ENCODE measurements at regions not wholly inside any gene's neighbourhood (a gene's known extent, or its start where the extent isn't known, plus 50 kb on each side); places are given as distances from the start of the nearest gene placed in this dataset.

DNA sequence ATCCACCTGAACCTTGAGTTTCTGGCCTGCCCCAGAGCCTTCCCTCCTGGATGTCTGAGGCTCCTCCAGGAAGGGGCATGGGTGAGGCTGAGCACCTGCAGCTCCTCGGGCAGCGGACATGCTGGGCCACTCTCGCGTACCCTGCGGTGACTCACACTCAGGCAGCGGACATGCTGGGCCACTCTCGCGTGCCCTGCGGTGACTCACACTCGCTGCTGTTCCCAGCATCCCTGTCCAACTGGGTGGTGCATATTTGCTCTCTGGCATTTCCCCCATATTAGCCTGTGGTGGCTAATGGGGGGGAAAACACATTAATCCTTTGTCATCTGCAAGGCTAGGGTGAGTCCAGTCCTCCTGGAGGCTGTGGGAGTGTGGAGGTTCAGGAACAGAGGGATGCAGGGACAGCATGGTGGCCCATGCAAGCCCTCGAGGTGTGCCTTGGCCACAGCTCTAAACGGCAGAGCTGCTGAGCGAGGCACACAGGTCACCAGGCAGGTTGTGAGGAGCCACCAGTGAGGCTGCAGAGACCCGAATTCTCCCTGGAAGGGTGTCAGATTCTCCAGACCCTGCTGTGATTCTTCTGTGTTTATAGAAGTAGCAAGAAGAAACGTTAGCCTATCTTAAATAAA lies 728.1 kb downstream of the BRD1 start:
- in situ Hi-C loops (cut with HindIII; ENCODE audit: low pct_unique_long_range_greater_than_20kb, low sequenced_read_pairs): no loop called here
- no peak for DNase-seq (ENCODE audit: low read depth in 1 of 2, low spot score in 1 of 2)
- TF ChIP-seq JUND (IDR thresholded peaks at IDR 0.05; ENCODE audit: low read depth): no peak

DNA sequence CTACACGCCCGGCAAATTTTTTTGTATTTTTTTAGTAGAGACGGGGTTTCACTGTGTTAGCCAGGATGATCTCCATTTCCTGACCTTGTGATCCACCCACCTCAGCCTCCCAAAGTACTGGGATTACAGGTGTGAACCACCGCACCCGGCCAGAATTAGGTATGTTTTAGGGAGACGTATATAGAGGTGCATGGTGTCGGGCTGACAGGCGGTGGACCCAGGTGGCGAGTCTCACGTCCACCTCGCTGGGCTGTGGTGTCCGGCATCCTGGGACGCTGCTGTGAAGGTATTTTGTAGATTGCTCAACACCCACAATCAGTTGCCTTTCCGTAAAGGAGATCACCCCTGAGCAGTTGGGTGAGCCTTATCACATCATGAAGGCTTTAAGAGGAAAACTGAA lies 728.6 kb downstream of the BRD1 start:
- no peak for DNase-seq (ENCODE audit: low read depth in 1 of 2, low spot score in 1 of 2)
- in situ Hi-C loops (cut with HindIII; ENCODE audit: low pct_unique_long_range_greater_than_20kb, low sequenced_read_pairs): no loop called here
- no peak for TF ChIP-seq JUND (IDR thresholded peaks at IDR 0.05; ENCODE audit: low read depth)

DNA sequence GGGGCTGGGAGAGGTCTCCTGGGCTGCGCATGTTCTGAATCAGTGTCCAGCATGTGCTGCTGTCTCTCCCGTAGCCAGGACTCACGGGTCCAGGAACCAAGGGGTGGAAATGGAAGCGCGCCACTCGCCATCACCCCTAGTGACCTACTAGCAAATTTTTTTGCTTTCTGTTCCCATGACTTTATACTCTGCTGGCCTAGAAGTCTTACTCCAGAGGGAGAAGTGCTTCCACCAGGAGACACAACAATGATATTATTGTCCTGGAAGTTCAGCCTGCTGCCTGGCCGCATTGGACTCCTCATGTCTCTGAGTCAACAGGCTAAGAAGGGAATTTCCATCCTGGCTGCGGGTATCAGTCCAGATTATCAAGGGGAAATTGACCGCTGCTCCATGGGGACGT lies 729.7 kb downstream of the BRD1 start:
- TF ChIP-seq JUND (IDR thresholded peaks at IDR 0.05; ENCODE audit: low read depth): no peak
- in situ Hi-C loops (cut with HindIII; ENCODE audit: low pct_unique_long_range_greater_than_20kb, low sequenced_read_pairs): no loop called here
- DNase-seq (ENCODE audit: low read depth in 1 of 2, low spot score in 1 of 2): no peak

DNA sequence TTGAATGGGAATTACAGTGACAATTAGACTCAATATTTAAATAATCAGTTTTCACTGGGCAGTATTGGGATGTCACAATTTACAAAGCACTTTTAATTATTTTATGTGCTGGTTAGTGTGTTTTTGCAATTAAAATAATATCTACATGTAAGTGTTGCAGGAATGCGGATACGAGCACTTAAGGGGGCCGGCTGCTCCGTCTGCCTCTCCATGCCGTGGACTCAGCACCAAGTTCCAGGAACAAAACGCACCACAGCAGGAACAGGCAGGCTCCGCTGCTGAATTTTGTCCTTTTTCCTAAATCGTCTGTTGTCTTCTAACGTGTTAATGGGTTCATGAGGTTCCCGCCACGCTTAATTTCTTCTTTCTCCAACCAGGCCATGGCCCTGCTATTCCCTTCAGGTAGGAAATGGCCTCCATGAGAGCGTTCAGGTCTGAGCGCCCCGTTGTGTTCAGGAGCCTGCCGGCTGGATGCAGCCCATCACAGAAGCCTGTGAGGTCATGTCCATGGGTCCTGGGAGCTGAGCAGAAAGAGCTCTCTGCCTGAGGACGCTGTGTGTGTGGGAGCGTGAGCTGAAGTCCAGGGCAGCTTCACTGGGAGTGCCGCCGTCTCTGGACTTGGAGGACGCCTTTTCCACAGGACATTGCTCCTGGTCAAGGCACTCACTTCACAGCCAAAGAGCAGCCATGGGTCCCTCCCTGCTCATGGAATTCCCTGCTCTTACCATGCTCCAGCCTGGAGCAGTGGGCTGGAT lies 730.3 kb downstream of the BRD1 start:
- TF ChIP-seq JUND (IDR thresholded peaks at IDR 0.05; ENCODE audit: low read depth): no peak
- in situ Hi-C loops (cut with HindIII; ENCODE audit: low pct_unique_long_range_greater_than_20kb, low sequenced_read_pairs): no loop called here
- no peak for DNase-seq (ENCODE audit: low read depth in 1 of 2, low spot score in 1 of 2)

DNA sequence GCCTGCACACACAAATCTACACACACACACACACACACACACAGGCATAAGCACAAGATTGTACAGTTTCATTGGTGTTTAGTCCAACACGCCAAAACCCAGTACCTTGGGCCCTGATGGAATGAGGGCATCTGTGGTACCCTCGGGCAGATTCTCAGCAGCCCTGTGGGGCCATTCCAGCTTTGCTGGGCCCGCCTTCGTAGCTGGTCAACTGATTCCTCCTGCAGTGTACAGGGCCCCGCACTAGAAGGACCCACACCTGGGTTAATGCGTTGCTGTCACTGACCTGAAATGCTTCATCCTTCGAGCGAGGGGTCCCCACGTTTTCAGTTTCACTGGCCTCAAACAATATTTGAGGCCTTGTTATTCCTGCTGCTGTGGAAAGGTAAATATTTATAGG lies 731.2 kb downstream of the BRD1 start:
- DNase-seq (ENCODE audit: low read depth in 1 of 2, low spot score in 1 of 2): no peak
- no peak for TF ChIP-seq JUND (IDR thresholded peaks at IDR 0.05; ENCODE audit: low read depth)
- in situ Hi-C loops (cut with HindIII; ENCODE audit: low pct_unique_long_range_greater_than_20kb, low sequenced_read_pairs): no loop called here

DNA sequence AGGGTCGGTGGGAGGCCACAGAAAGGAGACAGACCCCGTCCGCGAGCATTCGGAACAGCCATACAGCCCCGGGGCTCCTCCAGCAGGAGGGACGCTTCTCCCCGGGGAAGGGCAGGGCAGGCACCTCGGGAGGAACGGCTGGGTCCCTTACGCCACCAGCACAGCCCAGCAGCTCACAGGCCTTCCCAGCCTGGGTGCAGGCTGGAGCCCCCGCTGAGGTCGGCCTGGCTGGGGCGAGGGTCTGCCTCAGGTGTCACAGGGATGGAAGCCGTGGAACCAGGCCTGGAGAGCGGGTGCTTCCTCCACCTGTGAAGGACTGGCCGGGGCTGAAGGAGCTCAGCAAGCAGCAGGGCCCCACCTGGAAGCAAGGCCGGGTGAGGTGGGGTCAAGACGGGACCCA lies 732.3 kb downstream of the BRD1 start:
- DNase-seq (ENCODE audit: low read depth in 1 of 2, low spot score in 1 of 2): no peak
- TF ChIP-seq JUND (IDR thresholded peaks at IDR 0.05; ENCODE audit: low read depth): no peak
- in situ Hi-C loops (cut with HindIII; ENCODE audit: low pct_unique_long_range_greater_than_20kb, low sequenced_read_pairs): no loop called here

DNA sequence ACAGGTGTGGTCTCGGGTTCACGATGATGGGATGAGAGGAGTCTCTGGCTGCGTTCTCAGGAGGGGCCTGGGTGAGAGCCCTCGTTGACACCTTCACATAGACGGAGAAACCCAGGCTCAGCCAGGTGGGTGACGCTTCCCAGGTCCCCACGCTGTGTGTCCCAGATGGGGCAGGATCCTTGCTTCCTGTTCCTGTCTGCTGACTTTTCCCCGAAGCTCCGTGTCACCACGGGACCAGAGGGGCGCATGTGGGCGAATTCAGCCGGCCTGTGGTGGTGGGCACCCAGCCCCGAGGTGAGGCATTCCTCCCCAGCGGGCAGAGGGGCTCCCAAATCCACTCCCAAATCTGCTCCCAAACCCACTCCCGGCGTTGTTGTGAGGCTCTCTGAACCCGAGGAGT lies 732.8 kb downstream of the BRD1 start:
- no peak for TF ChIP-seq JUND (IDR thresholded peaks at IDR 0.05; ENCODE audit: low read depth)
- in situ Hi-C loops (cut with HindIII; ENCODE audit: low pct_unique_long_range_greater_than_20kb, low sequenced_read_pairs): no loop called here
- no peak for DNase-seq (ENCODE audit: low read depth in 1 of 2, low spot score in 1 of 2)

DNA sequence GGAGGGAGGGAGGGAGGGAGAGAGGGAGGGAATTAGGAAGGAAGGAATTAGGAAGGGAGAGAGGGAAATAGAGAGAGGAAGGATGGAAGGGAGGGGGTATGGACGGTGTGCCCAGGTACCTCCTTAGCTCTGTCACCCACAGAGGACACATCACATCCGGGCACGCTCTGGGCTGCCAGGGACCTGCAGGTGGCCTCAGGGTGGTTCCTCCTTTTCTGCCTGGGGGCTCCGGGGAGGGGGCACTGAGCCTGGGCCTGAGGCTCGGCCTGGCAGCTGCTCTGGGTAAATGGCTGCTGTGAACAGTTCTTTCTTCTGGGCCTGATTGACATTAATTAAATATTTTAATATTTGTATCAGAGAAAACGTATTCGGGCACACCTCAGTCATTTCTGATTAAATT lies 733.5 kb downstream of the BRD1 start:
- DNase-seq (ENCODE audit: low read depth in 1 of 2, low spot score in 1 of 2): no peak
- TF ChIP-seq JUND (IDR thresholded peaks at IDR 0.05; ENCODE audit: low read depth): no peak

DNA sequence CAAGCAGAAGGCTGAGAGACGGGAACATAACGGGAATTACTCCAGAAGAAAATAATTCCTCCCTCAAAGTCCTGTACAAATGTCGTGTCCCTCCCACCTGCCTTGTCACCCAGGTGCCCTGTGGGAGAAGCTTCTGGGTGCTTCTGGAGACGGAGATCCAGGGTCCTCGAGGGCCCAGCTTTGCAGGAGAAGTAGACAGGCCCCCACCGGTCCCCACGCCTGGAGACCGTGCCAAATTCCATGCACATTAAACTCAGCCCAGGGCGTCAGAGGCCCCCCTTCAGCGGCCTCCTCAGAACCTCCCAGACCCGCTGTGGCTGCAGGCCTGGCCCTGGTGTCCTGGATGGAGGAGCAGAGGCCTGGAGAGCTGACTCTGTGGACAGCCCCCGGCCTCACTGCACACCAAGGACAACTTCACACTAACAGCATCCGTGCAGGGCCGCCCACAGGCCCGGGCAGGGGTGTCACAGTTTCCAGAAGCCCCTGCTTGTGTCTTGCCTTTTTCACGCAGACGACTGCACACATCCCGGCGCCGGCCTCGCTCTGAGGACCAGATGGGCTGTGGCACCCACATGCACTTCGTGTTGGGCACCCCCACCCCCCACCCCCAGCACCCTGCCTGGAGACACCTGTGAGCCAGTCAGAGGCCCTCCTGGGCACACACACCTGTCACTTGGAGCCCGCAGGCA lies 734.3 kb downstream of the BRD1 start:
- TF ChIP-seq JUND (IDR thresholded peaks at IDR 0.05; ENCODE audit: low read depth): no peak
- DNase-seq (ENCODE audit: low read depth in 1 of 2, low spot score in 1 of 2): no peak

More for the DNA sequence above, 733.5 kb downstream of the BRD1 start:
- in situ Hi-C loops (cut with HindIII; ENCODE audit: low pct_unique_long_range_greater_than_20kb, low sequenced_read_pairs): no loop called here

DNA sequence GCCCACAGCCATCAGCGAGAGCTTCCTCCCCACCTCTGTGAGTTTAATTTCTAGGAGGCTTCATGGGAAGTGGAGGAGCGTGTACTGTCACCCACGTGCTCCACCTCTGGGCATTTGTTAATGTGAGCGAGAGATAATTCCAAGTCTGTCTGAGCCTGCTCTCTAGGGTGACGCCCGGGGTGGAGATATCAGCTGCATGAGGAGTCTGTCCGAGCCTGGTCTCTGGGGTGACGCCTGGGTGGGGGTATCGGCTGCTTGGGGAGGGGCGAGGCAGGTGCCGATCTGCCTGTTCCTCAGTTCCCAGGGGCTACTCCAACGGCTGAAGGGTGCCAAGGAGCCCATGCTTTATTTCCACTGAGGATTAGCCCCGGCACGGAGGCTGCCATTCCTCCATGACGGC lies 735.0 kb downstream of the BRD1 start:
- no peak for TF ChIP-seq JUND (IDR thresholded peaks at IDR 0.05; ENCODE audit: low read depth)
- in situ Hi-C loops (cut with HindIII; ENCODE audit: low pct_unique_long_range_greater_than_20kb, low sequenced_read_pairs): no loop called here
- DNase-seq (ENCODE audit: low read depth in 1 of 2, low spot score in 1 of 2): no peak

More for the DNA sequence above, 734.3 kb downstream of the BRD1 start:
- in situ Hi-C loops (cut with HindIII; ENCODE audit: low pct_unique_long_range_greater_than_20kb, low sequenced_read_pairs): no loop called here

DNA sequence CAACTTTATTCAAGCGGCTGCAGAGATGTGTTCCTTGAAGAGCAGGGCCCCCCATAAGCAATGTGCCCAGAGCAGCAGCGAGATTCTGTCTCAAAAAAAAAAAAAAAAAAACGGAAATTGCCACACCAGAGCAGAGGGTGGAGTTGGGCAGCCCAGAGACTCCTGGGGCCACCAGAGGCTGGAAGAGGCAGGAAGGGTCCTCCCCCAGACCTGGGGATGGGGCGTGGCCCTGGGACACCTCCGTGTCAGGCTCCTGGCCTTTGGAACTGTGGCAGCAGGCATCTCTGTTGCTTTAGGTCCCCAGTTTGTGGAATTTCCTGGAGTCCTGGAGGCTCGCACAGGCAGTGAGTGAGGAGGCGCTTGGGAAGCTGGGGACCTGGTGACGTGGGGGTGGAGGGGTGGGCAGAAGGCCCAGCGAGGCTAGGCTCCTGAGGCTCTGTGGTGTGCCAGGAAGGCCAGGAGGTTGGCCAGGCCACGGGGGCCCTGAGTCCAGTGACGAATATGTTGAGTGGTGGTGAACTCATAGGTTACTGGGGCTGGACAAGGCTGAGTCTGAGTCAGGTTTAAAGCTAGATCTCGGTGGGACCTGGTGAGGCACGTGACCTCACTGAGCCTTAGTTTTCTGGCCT lies 735.6 kb downstream of the BRD1 start:
- in situ Hi-C loops (cut with HindIII; ENCODE audit: low pct_unique_long_range_greater_than_20kb, low sequenced_read_pairs): no loop called here
- no peak for TF ChIP-seq JUND (IDR thresholded peaks at IDR 0.05; ENCODE audit: low read depth)
- no peak for DNase-seq (ENCODE audit: low read depth in 1 of 2, low spot score in 1 of 2)

DNA sequence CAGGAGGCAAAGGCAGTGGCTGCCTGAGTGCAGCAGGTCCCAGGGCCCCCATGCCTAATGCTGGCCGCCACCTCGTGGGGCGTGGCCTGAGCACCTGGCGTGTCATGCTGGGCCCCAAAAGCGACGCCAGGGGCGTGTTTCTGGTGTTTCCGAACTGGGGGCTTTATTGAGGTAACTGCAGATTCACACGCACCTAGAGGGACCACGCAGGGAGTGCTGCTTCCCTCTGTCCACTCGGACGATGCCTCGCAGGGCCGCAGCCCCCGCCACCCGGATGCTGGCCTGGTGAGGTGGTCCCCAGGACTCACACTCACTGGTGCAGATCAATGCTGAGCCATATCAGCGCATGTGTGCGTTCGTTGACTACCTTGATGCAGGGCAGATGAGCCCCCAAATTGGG lies 736.2 kb downstream of the BRD1 start:
- in situ Hi-C loops (cut with HindIII; ENCODE audit: low pct_unique_long_range_greater_than_20kb, low sequenced_read_pairs): no loop called here
- no peak for DNase-seq (ENCODE audit: low read depth in 1 of 2, low spot score in 1 of 2)
- TF ChIP-seq JUND (IDR thresholded peaks at IDR 0.05; ENCODE audit: low read depth): no peak

DNA sequence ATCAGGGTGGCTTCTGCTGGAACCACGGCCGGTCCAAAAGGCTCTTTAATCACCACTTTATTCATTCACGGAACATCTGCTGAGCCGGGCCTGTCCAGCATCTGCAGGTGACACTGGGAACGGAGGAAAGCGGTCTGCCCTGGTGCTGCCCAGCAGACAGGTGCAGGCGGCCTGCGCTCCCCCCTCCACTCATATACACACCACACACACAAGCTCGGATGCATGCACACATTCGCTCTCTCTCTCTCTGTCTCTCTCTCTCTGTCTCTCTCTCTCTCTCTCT lies 736.9 kb downstream of the BRD1 start:
- in situ Hi-C loops (cut with HindIII; ENCODE audit: low pct_unique_long_range_greater_than_20kb, low sequenced_read_pairs): no loop called here
- no peak for DNase-seq (ENCODE audit: low read depth in 1 of 2, low spot score in 1 of 2)
- TF ChIP-seq JUND (IDR thresholded peaks at IDR 0.05; ENCODE audit: low read depth): no peak
